Rectal smooth muscle tissue (tissue), 1 donor: ENCODE measurements at regions not wholly inside any gene's neighbourhood (a gene's known extent, or its start where the extent isn't known, plus 50 kb on each side); places are given as distances from the start of the nearest gene placed in this dataset.
"Not testable (repeated sequence)": the region's sequence is repeated elsewhere in the genome, so short reads cannot be mapped to it uniquely, and the experiment has no call there.

Experiments
- H3K27ac ChIP-seq: one replicate; pipeline ENCODE4 v1.7.0; 2013; ENCODE audit warnings: low read depth, low read length, inconsistent platforms
- H3K27me3 ChIP-seq: one replicate; pipeline ENCODE4 v1.7.0; 2013; ENCODE audit warnings: low read length; ENCODE audit not compliant: control insufficient read depth, insufficient read depth
- H3K36me3 ChIP-seq: one replicate; pipeline ENCODE4 v1.7.0; 2013; ENCODE audit warnings: low read length; ENCODE audit not compliant: control insufficient read depth, insufficient read depth
- H3K4me1 ChIP-seq: one replicate; pipeline ENCODE4 v1.7.0; 2013; ENCODE audit warnings: low read length; ENCODE audit not compliant: control insufficient read depth, insufficient read depth
- H3K4me3 ChIP-seq: one replicate; pipeline ENCODE4 v1.7.0; 2013; ENCODE audit warnings: low read length
- H3K9ac ChIP-seq: one replicate; pipeline ENCODE4 v1.7.0; 2013; ENCODE audit warnings: low read length

DNA sequence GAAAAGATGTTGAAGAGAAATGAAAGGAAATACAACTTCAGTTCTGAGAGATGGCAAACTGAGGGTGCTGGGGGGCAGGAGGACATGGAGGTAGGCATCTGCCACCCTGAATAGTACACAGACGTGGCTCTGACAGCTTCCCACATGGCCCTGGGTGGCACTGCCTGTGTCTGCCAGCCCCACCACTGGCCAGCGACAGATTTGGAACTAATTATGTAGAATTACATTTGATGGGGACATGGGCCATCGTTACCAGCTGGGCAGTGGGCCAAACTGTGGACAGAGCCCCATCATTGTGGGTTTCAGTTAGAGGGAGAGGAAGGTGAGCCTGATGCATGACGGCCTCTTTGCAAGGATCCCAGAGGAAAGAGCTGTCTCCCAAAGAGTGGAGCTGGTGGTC is 216.0 kb upstream of the HAAO start:
- no peaks in the 10 kb centered on the region for H3K36me3 ChIP-seq
- no peaks in the 10 kb centered on the region for H3K27me3 ChIP-seq
- H3K4me1 ChIP-seq, result no peaks in the 10 kb centered on the region
- H3K9ac ChIP-seq, result no peak overlapping the region
- no peak overlapping the region for H3K27ac ChIP-seq
- H3K4me3 ChIP-seq, result no peak overlapping the region

DNA sequence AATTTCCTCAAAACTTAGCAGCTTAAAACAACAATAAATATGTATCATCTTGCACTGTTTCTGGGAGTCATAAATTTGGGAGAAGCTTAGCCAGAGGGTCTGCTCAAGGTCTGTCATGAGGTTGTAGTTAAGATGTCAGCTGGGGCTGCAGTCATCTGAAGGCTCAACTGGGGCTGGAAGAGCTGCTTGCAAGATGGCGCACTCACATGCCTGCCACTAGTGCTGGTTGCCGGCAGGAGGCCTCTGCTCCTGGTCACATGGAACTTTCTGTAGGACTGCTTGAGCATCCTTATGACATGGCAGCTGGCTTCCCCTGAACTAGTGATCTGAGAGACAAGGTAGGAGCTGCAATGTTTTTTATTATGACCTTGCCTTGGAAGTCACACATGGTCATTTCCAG is 215.5 kb upstream of the HAAO start:
- Histone ChIP-seq H3K4me3 (no peak overlapping the region), H3K4me1 (no peaks in the 10 kb centered on the region), H3K27me3 (no peaks in the 10 kb centered on the region), H3K27ac (no peak overlapping the region), H3K36me3 (no peaks in the 10 kb centered on the region), H3K9ac (no peak overlapping the region)

DNA sequence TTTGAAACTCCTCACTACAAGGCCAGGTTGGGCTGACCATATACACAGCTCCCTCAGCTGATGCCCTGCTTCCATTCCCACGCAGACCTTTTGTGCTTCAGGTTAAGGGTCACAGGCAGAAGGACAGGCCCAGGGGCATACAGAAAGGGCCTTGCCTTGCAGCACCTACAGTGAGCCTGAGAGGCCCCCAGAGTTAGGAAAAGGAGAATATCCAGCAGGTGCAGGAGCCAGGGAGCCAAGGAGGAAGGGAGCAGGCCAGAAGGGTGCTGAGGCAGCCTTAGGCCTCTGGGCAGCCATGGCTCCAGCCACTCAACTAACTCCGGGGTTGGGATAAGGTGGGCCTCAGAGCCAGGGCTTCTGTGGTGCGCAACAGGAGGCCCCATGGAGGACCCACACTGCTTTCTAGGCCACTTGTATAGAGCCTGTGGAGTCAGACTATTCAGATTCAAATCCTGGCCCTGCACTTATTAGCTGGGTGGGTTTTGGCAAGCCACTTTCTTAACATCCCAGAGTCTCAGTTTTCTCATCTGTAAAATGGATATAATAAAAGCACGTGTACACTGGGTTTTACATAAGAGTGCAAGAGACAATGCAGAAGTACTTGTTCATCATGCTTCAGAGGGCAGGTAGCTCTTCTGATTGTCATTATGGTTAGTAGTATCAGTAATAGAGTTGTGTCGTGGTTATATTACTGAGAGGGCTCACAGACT is 214.6 kb upstream of the HAAO start:
- H3K27ac ChIP-seq, result no peak overlapping the region

DNA sequence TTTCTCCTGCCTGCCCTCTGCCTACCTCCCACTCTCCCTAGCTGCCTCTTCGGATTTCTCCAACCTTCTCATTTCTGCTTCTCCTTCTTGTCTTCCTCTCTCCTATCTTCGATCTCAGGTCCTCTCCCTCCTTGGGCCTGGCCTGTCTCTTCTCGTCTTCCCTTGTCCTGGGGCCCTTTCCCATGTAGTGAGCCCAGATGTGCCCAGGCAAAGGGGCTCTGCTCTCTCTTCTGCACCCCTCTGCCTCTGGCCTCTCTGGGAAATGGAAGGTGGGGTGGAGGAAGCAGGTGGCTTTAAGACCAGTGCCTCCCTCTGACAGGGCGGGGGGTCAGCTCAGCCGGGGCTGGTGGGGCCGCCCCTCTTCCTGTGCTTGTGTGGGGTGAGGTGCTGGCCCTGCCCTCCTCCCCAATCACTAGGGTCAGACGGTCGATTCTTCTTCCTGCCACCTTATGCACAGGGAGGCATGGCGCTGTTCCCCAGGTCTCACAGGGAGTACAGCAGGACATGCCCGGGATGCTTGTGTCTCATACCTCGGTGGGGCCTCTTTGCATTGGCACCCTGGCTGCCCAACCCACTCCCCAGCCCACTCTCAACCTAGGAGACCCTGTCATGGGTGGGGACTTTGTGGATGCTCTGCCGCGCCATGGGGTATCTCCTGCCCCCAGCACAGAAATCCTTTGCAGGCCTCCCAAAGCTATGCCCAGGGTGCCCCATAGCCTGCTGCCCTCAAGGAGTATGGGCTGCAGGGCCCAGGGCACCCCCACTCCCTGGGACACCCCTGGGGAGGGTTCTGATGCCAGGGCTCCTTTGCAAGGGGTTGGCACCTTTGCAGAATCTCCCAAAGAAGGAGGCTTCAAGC is 213.8 kb upstream of the HAAO start:
- H3K9ac ChIP-seq, result no peak overlapping the region
- no peak overlapping the region for H3K27ac ChIP-seq
- H3K4me3 ChIP-seq, result no peak overlapping the region
- H3K36me3 ChIP-seq, result no peaks in the 10 kb centered on the region
- H3K4me1 ChIP-seq, result no peaks in the 10 kb centered on the region
- no peaks in the 10 kb centered on the region for H3K27me3 ChIP-seq

More for the DNA sequence above, 214.6 kb upstream of the HAAO start:
- no peaks in the 10 kb centered on the region for H3K27me3 ChIP-seq
- H3K4me1 ChIP-seq, result no peaks in the 10 kb centered on the region
- H3K9ac ChIP-seq, result no peak overlapping the region
- H3K36me3 ChIP-seq, result no peaks in the 10 kb centered on the region
- H3K4me3 ChIP-seq, result no peak overlapping the region

DNA sequence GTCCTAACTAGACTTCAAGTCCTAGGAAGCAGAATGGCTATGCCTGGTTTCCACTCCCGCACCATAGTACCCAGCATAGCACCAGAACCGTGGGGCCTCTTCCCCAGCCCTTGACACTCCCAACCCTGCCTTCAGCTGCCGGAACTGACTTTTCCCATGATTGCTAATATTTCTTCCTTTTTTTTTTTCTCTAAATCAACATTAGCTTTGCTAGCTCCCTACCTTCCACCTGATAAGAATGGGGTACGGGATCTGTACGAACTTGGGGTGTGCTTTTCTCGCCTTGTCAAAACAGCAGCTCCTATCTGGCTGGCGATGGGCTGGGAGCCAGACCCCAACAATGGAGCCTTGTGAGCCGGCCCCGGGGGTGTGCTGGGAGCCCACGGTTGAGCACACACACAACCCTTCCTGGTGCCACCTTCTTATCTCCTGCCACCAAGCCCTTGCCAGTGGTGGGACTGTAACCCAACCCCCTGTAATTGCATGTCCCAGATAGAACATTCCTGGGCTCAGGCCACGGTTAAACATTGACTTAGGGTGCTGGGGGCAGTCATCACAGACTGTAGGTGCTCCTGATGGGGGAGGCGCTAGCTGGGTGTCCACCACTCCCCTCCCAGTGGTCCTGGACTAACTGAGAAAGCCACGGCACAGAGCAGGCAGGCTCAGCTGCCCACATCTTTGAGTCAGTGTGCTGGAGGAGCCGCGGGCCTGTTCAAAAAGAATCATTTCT is 213.0 kb upstream of the HAAO start:
- no peak overlapping the region for H3K27ac ChIP-seq

DNA sequence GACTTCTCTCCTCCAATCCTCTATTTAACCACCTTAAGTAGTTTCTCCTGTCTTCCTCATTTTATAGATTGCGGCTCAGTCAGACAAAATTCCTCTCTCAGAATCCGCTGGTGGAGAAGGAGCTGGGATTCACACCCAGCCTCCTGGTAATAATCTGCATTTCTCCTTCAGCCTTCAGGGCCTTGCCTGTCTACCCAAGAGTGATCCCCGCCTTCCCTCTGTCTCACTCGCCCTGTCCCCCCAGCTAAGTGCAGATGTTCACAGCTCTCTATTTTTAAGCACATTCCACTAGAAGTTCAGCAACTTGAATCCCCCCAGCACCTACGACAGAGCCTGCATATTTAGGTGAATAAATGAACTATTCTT is 212.5 kb upstream of the HAAO start:
- no peak overlapping the region for H3K4me3 ChIP-seq
- peak overlapping the region; percentile 14 for H3K9ac ChIP-seq
- no peak overlapping the region for H3K27ac ChIP-seq
- H3K27me3 ChIP-seq, result no peaks in the 10 kb centered on the region
- no peaks in the 10 kb centered on the region for H3K36me3 ChIP-seq
- H3K4me1 ChIP-seq, result no peaks in the 10 kb centered on the region

More for the DNA sequence above, 213.0 kb upstream of the HAAO start:
- Histone ChIP-seq H3K27me3 (no peaks in the 10 kb centered on the region), H3K9ac (no peak overlapping the region), H3K4me3 (no peak overlapping the region), H3K4me1 (no peaks in the 10 kb centered on the region), H3K36me3 (no peaks in the 10 kb centered on the region)

DNA sequence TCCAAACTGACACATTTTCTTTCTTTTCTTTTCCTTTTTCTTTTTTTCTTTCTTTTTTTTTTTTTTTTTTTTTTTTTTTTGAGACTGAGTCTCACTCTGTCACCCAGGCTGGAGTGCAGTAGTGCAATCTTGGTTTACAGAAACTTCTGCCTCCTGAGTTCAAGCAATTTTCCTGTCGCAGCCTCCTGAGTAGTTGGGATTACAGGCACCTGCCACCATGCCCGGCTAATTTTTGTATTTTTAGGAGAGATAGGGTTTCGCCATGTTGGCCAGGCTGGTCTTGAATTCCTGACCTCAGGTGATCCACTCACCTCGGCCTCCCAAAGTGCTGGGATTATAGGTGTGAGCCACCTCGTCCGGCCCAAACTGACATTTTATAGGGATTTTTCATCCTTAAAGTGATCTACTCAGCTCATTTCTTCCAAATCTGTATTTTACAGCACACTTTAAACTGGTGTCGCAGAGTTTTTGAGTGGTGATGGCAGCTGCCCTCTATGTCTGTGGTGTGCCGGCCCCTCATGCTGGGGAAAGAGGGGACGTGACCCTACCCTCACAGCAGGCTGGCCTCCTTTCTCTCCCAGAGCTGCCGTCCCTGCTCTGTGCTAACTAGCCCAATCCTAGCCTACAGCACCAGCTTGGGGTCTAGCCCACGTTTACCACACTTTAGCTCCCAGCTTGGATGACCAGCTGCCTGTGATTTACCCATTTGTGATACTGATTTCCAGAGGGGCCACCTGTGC is 211.9 kb upstream of the HAAO start:
- H3K4me1 ChIP-seq, H3K36me3 ChIP-seq, H3K4me3 ChIP-seq, H3K27ac ChIP-seq, H3K27me3 ChIP-seq: not testable (repeated sequence)
- peak overlapping the region; percentile 14 for H3K9ac ChIP-seq

DNA sequence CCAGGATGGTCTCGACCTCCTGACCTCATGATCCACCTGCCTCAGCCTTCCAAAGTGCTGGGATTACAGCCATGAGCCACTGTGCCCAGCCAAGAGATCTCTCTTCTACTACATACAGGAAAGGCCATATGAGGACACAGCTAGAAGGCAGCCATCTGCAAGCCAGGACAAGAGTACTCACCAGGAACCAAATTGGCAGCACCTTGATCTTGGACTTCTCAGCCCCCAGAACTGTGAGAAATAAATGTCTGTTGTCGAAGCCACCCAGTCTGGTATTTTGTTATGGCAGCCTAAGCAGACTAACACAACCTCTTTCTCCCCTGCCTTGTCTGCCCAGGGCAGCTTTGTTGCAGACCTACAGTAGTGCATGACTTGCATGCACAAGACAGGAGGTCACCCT is 211.3 kb upstream of the HAAO start:
- H3K36me3 ChIP-seq, result no peaks in the 10 kb centered on the region
- H3K9ac ChIP-seq, result no peak overlapping the region
- no peaks in the 10 kb centered on the region for H3K27me3 ChIP-seq
- no peak overlapping the region for H3K4me3 ChIP-seq
- H3K27ac ChIP-seq, result no peak overlapping the region
- H3K4me1 ChIP-seq, result no peaks in the 10 kb centered on the region

DNA sequence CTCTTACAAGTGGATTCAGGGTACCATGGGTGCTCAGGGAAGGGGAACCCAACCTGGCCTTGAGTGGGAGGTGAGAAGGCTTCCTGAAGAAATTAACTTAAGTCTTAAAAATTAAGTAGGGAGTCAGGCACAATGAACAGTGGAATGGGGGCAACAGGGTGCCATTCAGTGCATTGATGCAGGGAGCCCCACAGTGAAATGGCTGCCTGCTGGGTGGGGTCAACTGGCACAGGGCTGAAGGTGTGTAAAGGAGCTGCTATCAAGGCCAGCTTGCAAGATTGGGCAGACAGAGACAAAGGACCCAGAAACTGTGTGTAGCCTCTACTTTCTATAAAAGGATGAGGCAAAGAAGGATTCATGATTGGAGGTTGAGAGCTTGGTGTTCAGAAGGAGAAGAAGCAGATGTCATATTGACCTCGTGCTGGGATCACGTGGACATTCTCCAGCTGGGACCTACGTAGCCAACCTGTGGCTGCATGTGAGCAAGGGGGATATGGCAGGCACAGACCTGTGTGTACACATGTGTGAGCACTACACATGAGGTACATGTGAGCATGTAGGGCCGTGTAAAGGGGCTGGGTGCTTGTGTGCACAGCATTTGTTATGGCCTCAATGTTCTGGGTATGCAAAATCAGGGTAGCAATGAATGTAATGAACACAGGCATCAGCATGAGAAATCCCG is 209.5 kb upstream of the HAAO start:
- no peak overlapping the region for H3K9ac ChIP-seq
- no peaks in the 10 kb centered on the region for H3K4me1 ChIP-seq
- H3K4me3 ChIP-seq, result no peak overlapping the region
- no peaks in the 10 kb centered on the region for H3K36me3 ChIP-seq
- no peak overlapping the region for H3K27ac ChIP-seq
- no peaks in the 10 kb centered on the region for H3K27me3 ChIP-seq

DNA sequence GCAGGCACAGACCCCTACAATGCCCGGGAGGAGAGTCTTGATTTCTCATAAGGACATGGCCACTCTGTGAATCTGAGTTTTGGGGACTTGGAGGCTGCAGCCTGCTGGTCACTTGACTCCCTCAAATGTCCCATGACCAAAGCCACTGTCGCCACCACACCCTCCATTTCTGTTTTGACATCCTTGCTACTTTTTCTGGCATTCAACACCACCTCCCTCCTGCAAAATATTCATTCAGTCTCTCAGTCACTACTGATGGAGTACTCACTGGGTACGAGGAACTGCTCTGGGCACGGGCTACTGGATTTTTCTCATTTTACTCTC is 208.6 kb upstream of the HAAO start:
- H3K27ac ChIP-seq, result no peak overlapping the region
- H3K4me1 ChIP-seq, result no peaks in the 10 kb centered on the region
- no peaks in the 10 kb centered on the region for H3K27me3 ChIP-seq
- no peak overlapping the region for H3K9ac ChIP-seq
- no peaks in the 10 kb centered on the region for H3K36me3 ChIP-seq
- no peak overlapping the region for H3K4me3 ChIP-seq

DNA sequence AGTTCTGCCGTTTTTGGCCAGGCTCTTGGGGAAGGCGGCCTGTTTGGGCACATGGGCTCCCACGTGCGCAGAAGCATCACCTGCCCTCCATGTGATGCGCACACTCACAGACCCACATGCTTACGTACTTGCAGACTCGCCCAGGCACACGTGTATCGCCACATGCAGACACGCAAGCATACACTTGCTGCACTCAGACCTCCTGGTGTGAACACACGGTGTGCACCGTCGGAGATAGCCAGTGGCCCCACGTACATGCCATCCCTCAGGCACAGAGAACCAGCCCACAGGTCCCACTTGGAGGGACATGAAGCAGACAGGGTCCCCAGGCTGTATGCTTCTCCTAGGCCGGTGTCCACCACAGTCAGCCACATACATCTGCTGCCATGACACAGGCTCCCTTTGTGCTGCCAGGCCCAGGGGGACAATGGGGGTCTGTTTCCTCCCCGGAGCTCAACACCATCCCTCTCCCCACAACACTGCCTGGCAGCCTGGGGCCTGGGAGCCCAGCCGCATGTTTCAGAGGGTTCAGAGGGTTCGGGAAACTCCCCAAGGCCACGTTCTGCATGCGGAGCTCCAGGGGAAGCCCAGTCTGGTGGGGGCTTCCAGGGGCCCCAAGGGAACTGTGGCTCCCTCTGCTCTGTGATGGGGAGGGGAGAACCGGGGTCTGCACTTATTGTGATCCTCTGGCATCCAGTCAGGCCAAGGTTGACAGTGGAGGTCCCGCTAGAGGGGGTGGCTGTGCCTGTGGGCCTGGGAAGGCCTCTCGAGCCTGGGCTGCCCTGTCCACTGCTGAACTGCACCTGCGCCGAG is 208.1 kb upstream of the HAAO start:
- no peak overlapping the region for H3K9ac ChIP-seq

More for the DNA sequence above, 208.1 kb upstream of the HAAO start:
- no peak overlapping the region for H3K27ac ChIP-seq
- peak overlapping the region; percentile 15 for H3K4me3 ChIP-seq
- H3K27me3 ChIP-seq, result no peaks in the 10 kb centered on the region
- no peaks in the 10 kb centered on the region for H3K4me1 ChIP-seq
- no peaks in the 10 kb centered on the region for H3K36me3 ChIP-seq
